Calu3 (cell line): ENCODE measurements at regions not wholly inside any gene's neighbourhood (a gene's known extent, or its start where the extent isn't known, plus 50 kb on each side); places are given as distances from the start of the nearest gene placed in this dataset.

ENCODE experiments used
- BruUV-seq: library from RNA; stranded (reverse); fragments of 400-500 nt; replicated peaks from 2 replicates; lab custom pipeline; 2021; lab: Mats Ljungman, UMichigan
- CTCF ChIA-PET: fragments of 300-600 bp; sonication (Branson Sonifier 250); formaldehyde crosslinking; loops from one replicate; lab custom pipeline; 2022; ENCODE audit warnings: antibody characterized with exemption; lab: Charles Lee
- DNase-seq: peaks from one replicate; pipeline ENCODE4 v3.0.0; 2022
- H3K27ac Mint-ChIP-seq: one replicate; pipeline ENCODE4 v1.8.0; 2022; ENCODE audit warnings: mixed read lengths; ENCODE audit not compliant: unreplicated experiment
- H3K27me3 Mint-ChIP-seq: one replicate; pipeline ENCODE4 v1.8.0; 2022; ENCODE audit warnings: mixed read lengths; ENCODE audit not compliant: unreplicated experiment
- H3K36me3 Mint-ChIP-seq: one replicate; pipeline ENCODE4 v1.8.0; 2022; ENCODE audit warnings: mild to moderate bottlenecking, moderate library complexity, mixed read lengths; ENCODE audit not compliant: insufficient read depth, unreplicated experiment
- H3K4me1 Mint-ChIP-seq: one replicate; pipeline ENCODE4 v1.8.0; 2022; ENCODE audit warnings: mild to moderate bottlenecking, low read depth, mixed read lengths; ENCODE audit not compliant: unreplicated experiment
- H3K4me3 Mint-ChIP-seq: one replicate; pipeline ENCODE4 v1.8.0; 2022; ENCODE audit warnings: mild to moderate bottlenecking, low read depth, moderate library complexity, mixed read lengths; ENCODE audit not compliant: unreplicated experiment
- H3K9me3 Mint-ChIP-seq: one replicate; pipeline ENCODE4 v1.8.0; 2022; ENCODE audit warnings: low read depth, mixed read lengths; ENCODE audit not compliant: unreplicated experiment
- CTCF ChIP-seq: fragments of 200-600 bp; IDR thresholded peaks from one replicate; pipeline ENCODE4 v1.8.0; 2022; ENCODE audit warnings: antibody characterized with exemption; ENCODE audit not compliant: unreplicated experiment
- intact Hi-C: fragments of 100-400 bp; cut with micrococcal nuclease; formaldehyde crosslinking; loops from one replicate; pipeline ENCODE4 v1.10.0; 2022; ENCODE audit not compliant: unreplicated experiment

GRCh38 chr1:98066911-98067310 is 146.1 kb upstream of the DPYD start:
- no peak overlapping the region for H3K4me3 Mint-ChIP-seq
- intact Hi-C loops = loop anchor here (1.0 kb wide), 1 partner anchor 36 kb away; no protein-coding TSS in a partner anchor
- no peak overlapping the region for H3K27ac Mint-ChIP-seq
- no peaks in the 10 kb centered on the region for H3K9me3 Mint-ChIP-seq
- CTCF ChIA-PET = no interaction called here
- H3K27me3 Mint-ChIP-seq = no peaks in the 10 kb centered on the region
- TF ChIP-seq CTCF = no peak
- no peak for DNase-seq
- no peaks in the 10 kb centered on the region for H3K4me1 Mint-ChIP-seq
- H3K36me3 Mint-ChIP-seq = no peaks in the 10 kb centered on the region
- BruUV-seq = no TSS peak

GRCh38 chr1:98059620-98060019 is 138.8 kb upstream of the DPYD start:
- Mint-ChIP-seq H3K4me1 (peaks cover 13% of the 10 kb centered on the region), H3K9me3 (no peaks in the 10 kb centered on the region), H3K4me3 (no peak overlapping the region), H3K36me3 (peaks cover 2% of the 10 kb centered on the region), H3K27ac (no peak overlapping the region), H3K27me3 (no peaks in the 10 kb centered on the region)
- CTCF ChIA-PET = no interaction called here
- TF ChIP-seq CTCF = no peak
- intact Hi-C loops = loop anchor here (10.0 kb wide), 2 partner anchors 265 to 785 kb away; no protein-coding TSS in a partner anchor
- DNase-seq = no peak
- no TSS peak for BruUV-seq

GRCh38 chr1:98058676-98059075 is 137.8 kb upstream of the DPYD start:
- peaks cover 11% of the 10 kb centered on the region for H3K36me3 Mint-ChIP-seq
- CTCF ChIA-PET = no interaction called here
- no peaks in the 10 kb centered on the region for H3K9me3 Mint-ChIP-seq
- TF ChIP-seq CTCF = no peak
- BruUV-seq = no TSS peak
- no peak overlapping the region for H3K4me3 Mint-ChIP-seq
- H3K4me1 Mint-ChIP-seq = peaks cover 18% of the 10 kb centered on the region
- H3K27ac Mint-ChIP-seq = no peak overlapping the region
- intact Hi-C loops = loop anchor here (10.0 kb wide), 2 partner anchors 266 to 784 kb away; no protein-coding TSS in a partner anchor
- DNase-seq = no peak
- H3K27me3 Mint-ChIP-seq = no peaks in the 10 kb centered on the region

- no peak overlapping the region for H3K27ac Mint-ChIP-seq
- no TSS peak for BruUV-seq
- no peak for DNase-seq
- no peak overlapping the region for H3K4me3 Mint-ChIP-seq
- intact Hi-C loops = loop anchor here (10.0 kb wide), 2 partner anchors 267 to 783 kb away; no protein-coding TSS in a partner anchor
- H3K27me3 Mint-ChIP-seq = no peaks in the 10 kb centered on the region
- no peaks in the 10 kb centered on the region for H3K9me3 Mint-ChIP-seq
- peaks cover 30% of the 10 kb centered on the region for H3K4me1 Mint-ChIP-seq
- no peak for TF ChIP-seq CTCF
- CTCF ChIA-PET = no interaction called here
- H3K36me3 Mint-ChIP-seq = peaks cover 22% of the 10 kb centered on the region
Observed at GRCh38 chr1:98057236-98057910, 136.5 kb upstream of the DPYD start.
